ENCODE measurements at regions not wholly inside any gene's neighbourhood (a gene's known extent, or its start where the extent isn't known, plus 50 kb on each side); places are given as distances from the start of the nearest gene placed in this dataset.

GRCh38 chrX:7435822-7436221 is 287.9 kb upstream of the PUDP start:
- no peak for TF ChIP-seq CTCF (IDR thresholded peaks at IDR 0.05)
- no peak for TF ChIP-seq EZH2 (IDR thresholded peaks at IDR 0.05; ENCODE audit: borderline replicate concordance, insufficient read depth, low read depth, low read length, poor library complexity, severe bottlenecking)

All from B cell (primary cell).